OCI-LY3 (cell line): ENCODE measurements at regions not wholly inside any gene's neighbourhood (a gene's known extent, or its start where the extent isn't known, plus 50 kb on each side); places are given as distances from the start of the nearest gene placed in this dataset.

Experiments
- H2AFZ ChIP-seq: fragments of 200-600, 300-600 bp; shearing (Covaris generic); 2 replicates; pipeline ENCODE4 v1.6.0; 2014; ENCODE audit warnings: antibody characterized with exemption, low read depth, low read length
- H3K27ac ChIP-seq: fragments of 200-600, 300-600 bp; sonication (generic); 2 replicates; pipeline ENCODE4 v1.5.1; 2014; ENCODE audit warnings: mild to moderate bottlenecking, low read length, moderate library complexity, mixed read lengths
- H3K27me3 ChIP-seq: fragments of 200-600, 300-600 bp; sonication (generic); 2 replicates; pipeline ENCODE4 v1.6.1; 2014; ENCODE audit warnings: low read depth, low read length, mixed read lengths
- H3K36me3 ChIP-seq: fragments of 200-600, 300-600 bp; sonication (generic); replicated peaks from 2 replicates; pipeline ENCODE3; 2014; ENCODE audit warnings: low read depth, low read length, mixed read lengths
- H3K4me1 ChIP-seq: fragments of 300-600, 200-600 bp; sonication (generic); 2 replicates; pipeline ENCODE4 v1.6.1; 2014; ENCODE audit warnings: low read length, mixed read lengths
- H3K4me2 ChIP-seq: fragments of 200-600, 300-600 bp; sonication (generic); 2 replicates; pipeline ENCODE4 v1.6.1; 2014; ENCODE audit warnings: low read length, mixed read lengths
- H3K4me3 ChIP-seq: fragments of 300-600, 200-600 bp; sonication (generic); 2 replicates; pipeline ENCODE4 v1.5.1; 2014; ENCODE audit warnings: antibody characterized with exemption, mild to moderate bottlenecking, low read length, moderate library complexity
- H3K79me2 ChIP-seq: fragments of 300-600, 200-600 bp; shearing (Covaris generic); 2 replicates; pipeline ENCODE4 v1.6.1; 2014; ENCODE audit warnings: mild to moderate bottlenecking, low read length, mixed read lengths
- H3K9ac ChIP-seq: fragments of 300-600, 200-600 bp; shearing (Covaris generic); 2 replicates; pipeline ENCODE4 v1.6.0; 2014; ENCODE audit warnings: mild to moderate bottlenecking, low read length, moderate library complexity
- H3K9me3 ChIP-seq: fragments of 200-600, 300-600 bp; shearing (Covaris generic); 2 replicates; pipeline ENCODE4 v1.6.1; 2014; ENCODE audit warnings: low read length, mixed read lengths; ENCODE audit not compliant: insufficient read depth
- H4K20me1 ChIP-seq: fragments of 200-600, 300-600 bp; sonication (generic); 2 replicates; pipeline ENCODE4 v1.6.1; 2016; ENCODE audit warnings: low read length, mixed read lengths; ENCODE audit not compliant: insufficient read depth
- EZH2phosphoT487 ChIP-seq: fragments of 200-600 bp; shearing (Covaris generic); IDR thresholded peaks from 2 replicates; pipeline ENCODE4 v1.6.1; 2018; ENCODE audit warnings: antibody characterized with exemption, mixed run types, low read depth
- TF ChIP-seq, protein P1 (sequence below): fragments of 200-600, 300-600 bp; sonication (generic); IDR thresholded peaks from 2 replicates; pipeline ENCODE4 v1.5.1; 2014; ENCODE audit warnings: antibody characterized with exemption, low read length, low read depth

- no peak for TF ChIP-seq EZH2phosphoT487
- TF ChIP-seq, protein P1, sequence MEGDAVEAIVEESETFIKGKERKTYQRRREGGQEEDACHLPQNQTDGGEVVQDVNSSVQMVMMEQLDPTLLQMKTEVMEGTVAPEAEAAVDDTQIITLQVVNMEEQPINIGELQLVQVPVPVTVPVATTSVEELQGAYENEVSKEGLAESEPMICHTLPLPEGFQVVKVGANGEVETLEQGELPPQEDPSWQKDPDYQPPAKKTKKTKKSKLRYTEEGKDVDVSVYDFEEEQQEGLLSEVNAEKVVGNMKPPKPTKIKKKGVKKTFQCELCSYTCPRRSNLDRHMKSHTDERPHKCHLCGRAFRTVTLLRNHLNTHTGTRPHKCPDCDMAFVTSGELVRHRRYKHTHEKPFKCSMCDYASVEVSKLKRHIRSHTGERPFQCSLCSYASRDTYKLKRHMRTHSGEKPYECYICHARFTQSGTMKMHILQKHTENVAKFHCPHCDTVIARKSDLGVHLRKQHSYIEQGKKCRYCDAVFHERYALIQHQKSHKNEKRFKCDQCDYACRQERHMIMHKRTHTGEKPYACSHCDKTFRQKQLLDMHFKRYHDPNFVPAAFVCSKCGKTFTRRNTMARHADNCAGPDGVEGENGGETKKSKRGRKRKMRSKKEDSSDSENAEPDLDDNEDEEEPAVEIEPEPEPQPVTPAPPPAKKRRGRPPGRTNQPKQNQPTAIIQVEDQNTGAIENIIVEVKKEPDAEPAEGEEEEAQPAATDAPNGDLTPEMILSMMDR = no peak
- Histone ChIP-seq H3K27me3 (peaks cover 26% of the 10 kb centered on the region), H3K36me3 (no peaks in the 10 kb centered on the region)
Measured at GRCh38 chr3:137103739-137104138, 146.0 kb downstream of the IL20RB start.

GRCh38 chr3:137105277-137105977 lies 147.6 kb downstream of the IL20RB start:
- TF ChIP-seq, protein P1 = peak; percentile 83
- TF ChIP-seq EZH2phosphoT487 = no peak
- no peak overlapping the region for H3K9ac ChIP-seq
- H2AFZ ChIP-seq = peak overlapping the region; percentile 42; the same call in 1 of the 2 replicates
- H3K4me3 ChIP-seq = peak overlapping the region; percentile 15
- H3K9me3 ChIP-seq = no peaks in the 10 kb centered on the region
- H3K27me3 ChIP-seq = peaks cover 29% of the 10 kb centered on the region
- no peaks in the 10 kb centered on the region for H4K20me1 ChIP-seq
- peak overlapping the region; percentile 52 for H3K4me2 ChIP-seq
- H3K36me3 ChIP-seq = no peaks in the 10 kb centered on the region
- H3K27ac ChIP-seq = no peak overlapping the region
- H3K79me2 ChIP-seq = no peaks in the 10 kb centered on the region
- peaks cover 4% of the 10 kb centered on the region for H3K4me1 ChIP-seq

More at GRCh38 chr3:137103739-137104138, 146.0 kb downstream of the IL20RB start:
- no peak overlapping the region for H2AFZ ChIP-seq
- H3K4me2 ChIP-seq = no peak overlapping the region
- H3K4me3 ChIP-seq = no peak overlapping the region
- no peaks in the 10 kb centered on the region for H3K79me2 ChIP-seq
- peaks cover 4% of the 10 kb centered on the region for H3K4me1 ChIP-seq
- no peaks in the 10 kb centered on the region for H3K9me3 ChIP-seq
- H4K20me1 ChIP-seq = no peaks in the 10 kb centered on the region
- no peak overlapping the region for H3K27ac ChIP-seq
- no peak overlapping the region for H3K9ac ChIP-seq

DNA sequence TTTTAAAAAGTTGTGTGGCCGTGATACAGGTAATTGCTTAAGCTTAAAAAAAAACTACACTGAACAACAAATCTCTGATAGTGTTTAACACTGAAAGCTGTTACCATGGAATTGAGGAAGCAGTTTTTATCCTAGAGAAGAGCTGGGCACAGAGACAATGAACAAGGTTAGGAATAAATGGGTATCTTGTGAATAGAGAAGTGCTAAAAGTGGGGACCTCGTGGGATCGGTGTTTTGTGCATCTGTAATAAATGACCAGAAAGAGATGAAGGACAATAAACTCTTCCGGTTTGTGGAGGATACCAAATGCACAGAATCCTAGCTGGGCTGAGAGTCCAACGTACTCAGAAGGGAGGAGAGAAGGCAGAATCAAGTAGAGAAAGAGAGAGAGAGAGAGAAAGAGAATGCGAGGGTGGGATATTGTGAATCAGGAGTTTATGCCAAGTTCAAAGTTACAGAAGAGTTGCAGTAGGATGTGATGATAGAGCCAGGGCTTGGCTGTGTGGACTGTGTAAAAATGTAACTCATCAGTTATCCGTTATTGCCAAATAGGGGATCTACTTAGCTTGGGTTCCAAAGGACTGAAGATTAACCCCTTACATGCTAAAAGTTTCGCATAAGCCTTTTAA lies 148.9 kb downstream of the IL20RB start:
- H3K4me2 ChIP-seq = no peak overlapping the region

More for the DNA sequence above, 148.9 kb downstream of the IL20RB start:
- Histone ChIP-seq H3K27me3 (peaks cover 29% of the 10 kb centered on the region), H2AFZ (no peak overlapping the region), H3K9ac (no peak overlapping the region), H3K9me3 (no peaks in the 10 kb centered on the region), H4K20me1 (no peaks in the 10 kb centered on the region), H3K36me3 (no peaks in the 10 kb centered on the region), H3K27ac (no peak overlapping the region), H3K4me3 (no peak overlapping the region), H3K4me1 (peaks cover 4% of the 10 kb centered on the region), H3K79me2 (no peaks in the 10 kb centered on the region)
- TF ChIP-seq EZH2phosphoT487 = no peak
- TF ChIP-seq, protein P1 = no peak
